Glutamatergic neuron (in vitro differentiated cells): ENCODE measurements at regions not wholly inside any gene's neighbourhood (a gene's known extent, or its start where the extent isn't known, plus 50 kb on each side); places are given as distances from the start of the nearest gene placed in this dataset.

Experiments used
- DNase-seq: peaks from one replicate; pipeline ENCODE4 v3.0.0; 2022
- H3K27ac Mint-ChIP-seq: one replicate; pipeline ENCODE4 v1.8.0; 2020; ENCODE audit warnings: mild to moderate bottlenecking, mixed read lengths, inconsistent platforms; ENCODE audit not compliant: unreplicated experiment
- H3K27me3 Mint-ChIP-seq: one replicate; pipeline ENCODE4 v1.8.0; 2020; ENCODE audit warnings: mild to moderate bottlenecking, moderate library complexity, mixed read lengths, inconsistent platforms; ENCODE audit not compliant: unreplicated experiment
- H3K36me3 Mint-ChIP-seq: one replicate; pipeline ENCODE4 v1.8.0; 2020; ENCODE audit warnings: mild to moderate bottlenecking, mixed read lengths, inconsistent platforms; ENCODE audit not compliant: unreplicated experiment
- H3K4me1 Mint-ChIP-seq: one replicate; pipeline ENCODE4 v1.8.0; 2020; ENCODE audit warnings: mild to moderate bottlenecking, low read depth, mixed read lengths, inconsistent platforms; ENCODE audit not compliant: unreplicated experiment
- H3K4me3 Mint-ChIP-seq: one replicate; pipeline ENCODE4 v1.8.0; 2020; ENCODE audit warnings: mild to moderate bottlenecking, mixed read lengths, inconsistent platforms; ENCODE audit not compliant: unreplicated experiment
- H3K9me3 Mint-ChIP-seq: one replicate; pipeline ENCODE4 v1.8.0; 2020; ENCODE audit warnings: mild to moderate bottlenecking, moderate library complexity, mixed read lengths, inconsistent platforms; ENCODE audit not compliant: unreplicated experiment
- TF ChIP-seq, protein P1 (sequence below): fragments of 200-600 bp; sonication (generic); IDR thresholded peaks from one replicate; pipeline ENCODE4 v1.5.0; 2021; ENCODE audit not compliant: partially characterized antibody, unreplicated experiment

DNA sequence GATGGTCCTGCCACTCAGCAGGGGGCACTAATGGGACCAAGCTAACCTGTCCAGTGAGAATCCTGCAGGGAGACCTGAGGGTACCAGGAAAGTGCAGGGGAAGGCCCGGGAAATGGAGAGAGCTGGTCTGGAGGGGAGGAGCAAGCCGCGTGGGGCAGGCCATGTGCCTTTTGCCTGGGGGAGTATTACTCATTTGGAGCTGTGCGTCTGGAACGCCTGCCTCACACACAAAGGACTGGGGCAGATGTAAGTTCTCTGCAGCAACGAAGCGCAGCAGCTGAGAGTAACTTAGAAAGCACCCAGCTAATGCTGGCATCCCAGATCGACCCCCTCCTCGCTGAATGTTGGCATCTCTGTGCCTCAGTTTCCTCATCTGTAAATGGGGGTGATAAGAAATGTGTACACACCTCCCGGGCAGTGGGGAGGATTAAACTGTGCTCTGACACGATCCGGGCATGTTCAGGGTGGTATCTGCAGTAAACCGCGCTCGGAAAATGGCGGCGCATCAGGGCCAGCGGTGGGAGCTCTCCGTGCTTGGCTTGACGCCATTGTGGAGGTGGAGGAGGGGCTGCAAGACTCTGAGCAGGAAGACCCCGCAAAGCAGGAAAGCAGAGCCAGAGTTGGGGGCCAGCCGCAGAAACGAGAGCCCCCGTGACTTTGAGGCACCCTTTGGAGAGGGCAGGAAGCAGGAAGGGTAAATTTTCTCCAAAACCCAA lies 212.5 kb downstream of the NPHP4 start:
- peaks cover 1% of the 10 kb centered on the region for H3K9me3 Mint-ChIP-seq
- TF ChIP-seq, protein P1, sequence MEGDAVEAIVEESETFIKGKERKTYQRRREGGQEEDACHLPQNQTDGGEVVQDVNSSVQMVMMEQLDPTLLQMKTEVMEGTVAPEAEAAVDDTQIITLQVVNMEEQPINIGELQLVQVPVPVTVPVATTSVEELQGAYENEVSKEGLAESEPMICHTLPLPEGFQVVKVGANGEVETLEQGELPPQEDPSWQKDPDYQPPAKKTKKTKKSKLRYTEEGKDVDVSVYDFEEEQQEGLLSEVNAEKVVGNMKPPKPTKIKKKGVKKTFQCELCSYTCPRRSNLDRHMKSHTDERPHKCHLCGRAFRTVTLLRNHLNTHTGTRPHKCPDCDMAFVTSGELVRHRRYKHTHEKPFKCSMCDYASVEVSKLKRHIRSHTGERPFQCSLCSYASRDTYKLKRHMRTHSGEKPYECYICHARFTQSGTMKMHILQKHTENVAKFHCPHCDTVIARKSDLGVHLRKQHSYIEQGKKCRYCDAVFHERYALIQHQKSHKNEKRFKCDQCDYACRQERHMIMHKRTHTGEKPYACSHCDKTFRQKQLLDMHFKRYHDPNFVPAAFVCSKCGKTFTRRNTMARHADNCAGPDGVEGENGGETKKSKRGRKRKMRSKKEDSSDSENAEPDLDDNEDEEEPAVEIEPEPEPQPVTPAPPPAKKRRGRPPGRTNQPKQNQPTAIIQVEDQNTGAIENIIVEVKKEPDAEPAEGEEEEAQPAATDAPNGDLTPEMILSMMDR, result no peak

DNA sequence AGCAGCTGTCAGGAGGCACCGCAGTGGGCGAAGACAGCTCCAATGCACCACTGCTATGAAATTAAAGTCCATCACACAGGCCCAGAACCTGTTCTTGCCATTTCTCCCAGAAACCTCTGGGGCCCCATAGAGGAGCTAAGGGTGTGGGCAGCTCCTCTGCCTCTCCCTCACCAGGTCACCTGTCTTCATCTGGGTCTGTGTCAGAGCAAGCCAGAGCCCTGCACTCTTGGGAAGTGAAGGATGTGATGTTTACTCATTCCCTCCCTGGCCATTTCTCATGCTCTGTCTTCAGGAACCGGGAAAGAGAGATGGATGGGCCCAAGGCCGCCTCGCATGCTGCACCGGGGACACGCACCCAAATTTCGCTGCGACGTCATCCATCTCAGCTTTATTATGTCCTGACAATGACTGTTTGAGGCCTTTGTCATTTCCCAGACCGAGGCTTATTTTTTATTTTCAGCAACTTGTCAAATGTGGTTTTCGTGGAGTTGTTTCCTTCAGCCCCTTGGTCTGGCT lies 216.1 kb downstream of the NPHP4 start:
- Mint-ChIP-seq H3K4me3 (no peak overlapping the region), H3K4me1 (peaks cover 2% of the 10 kb centered on the region), H3K27ac (no peak overlapping the region), H3K9me3 (peaks cover 1% of the 10 kb centered on the region), H3K27me3 (no peaks in the 10 kb centered on the region), H3K36me3 (no peaks in the 10 kb centered on the region)
- DNase-seq, result no peak
- TF ChIP-seq, protein P1, result no peak

More for the DNA sequence above, 212.5 kb downstream of the NPHP4 start:
- Mint-ChIP-seq H3K36me3 (no peaks in the 10 kb centered on the region), H3K27ac (no peak overlapping the region), H3K4me1 (no peaks in the 10 kb centered on the region), H3K27me3 (no peaks in the 10 kb centered on the region), H3K4me3 (no peak overlapping the region)
- DNase-seq, result no peak

DNA sequence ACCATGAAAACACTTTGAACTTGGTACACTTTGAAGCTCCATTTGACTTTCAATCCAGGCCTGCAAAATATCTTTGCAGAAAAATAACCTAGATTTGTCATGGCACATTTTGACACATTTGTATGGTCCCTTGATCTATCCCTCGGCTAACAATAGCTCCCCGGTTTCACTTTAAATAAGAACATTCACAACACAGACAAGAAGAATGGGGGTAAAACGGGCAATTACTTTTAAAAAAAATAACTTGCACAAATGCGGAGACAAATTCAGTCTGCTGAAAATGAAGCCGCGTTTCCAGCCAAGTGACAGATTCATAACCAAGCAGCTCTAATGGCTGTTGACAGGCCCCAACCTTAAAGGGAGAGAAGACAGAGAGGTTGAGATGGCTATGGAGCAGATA lies 218.2 kb downstream of the NPHP4 start:
- DNase-seq, result no peak
- H3K27ac Mint-ChIP-seq, result no peak overlapping the region
- peaks cover 4% of the 10 kb centered on the region for H3K9me3 Mint-ChIP-seq
- H3K4me3 Mint-ChIP-seq, result no peak overlapping the region
- H3K36me3 Mint-ChIP-seq, result no peaks in the 10 kb centered on the region
- no peaks in the 10 kb centered on the region for H3K27me3 Mint-ChIP-seq
- H3K4me1 Mint-ChIP-seq, result peaks cover 8% of the 10 kb centered on the region
- TF ChIP-seq, protein P1, result no peak

DNA sequence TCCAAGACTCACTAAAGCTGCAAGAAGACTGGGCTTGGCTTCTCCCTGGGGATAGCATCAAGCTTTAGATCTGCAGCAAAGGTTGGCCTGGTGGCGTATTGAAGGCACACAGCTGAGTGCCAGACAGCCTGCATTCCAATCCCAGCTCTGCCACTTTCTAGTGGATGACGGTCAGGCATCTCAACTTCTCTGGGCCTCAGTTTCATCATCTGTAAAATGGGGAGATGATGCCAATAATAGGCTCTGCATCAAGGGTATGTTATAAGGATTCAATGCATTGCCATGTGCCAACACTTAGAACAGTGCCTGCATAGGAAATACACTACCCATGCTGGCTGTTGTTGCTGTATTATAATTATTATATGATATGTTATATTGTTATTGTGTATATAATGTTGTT lies 220.4 kb downstream of the NPHP4 start:
- TF ChIP-seq, protein P1, result no peak
- Mint-ChIP-seq H3K27me3 (peaks cover 4% of the 10 kb centered on the region), H3K4me1 (peaks cover 14% of the 10 kb centered on the region), H3K27ac (no peak overlapping the region), H3K36me3 (no peaks in the 10 kb centered on the region), H3K4me3 (no peak overlapping the region), H3K9me3 (peaks cover 5% of the 10 kb centered on the region)
- DNase-seq, result no peak
